ENCODE measurements at regions not wholly inside any gene's neighbourhood (a gene's known extent, or its start where the extent isn't known, plus 50 kb on each side); places are given as distances from the start of the nearest gene placed in this dataset.

GRCh38 chr20:22717466-22717865, 133.1 kb upstream of the FOXA2 start:
- H3K27me3 ChIP-seq (ENCODE audit: low read depth) = no peaks in the 10 kb centered on the region
- H3K4me1 ChIP-seq = peaks cover 16% of the 10 kb centered on the region
- DNase-seq (no peak), ATAC-seq (peak; percentile 92 to 98)
- TF ChIP-seq CTCF (IDR thresholded peaks at IDR 0.05) = no peak
- no peaks in the 10 kb centered on the region for H3K9me3 ChIP-seq
- peak overlapping the region; percentile 66 for H3K27ac ChIP-seq
- H3K36me3 ChIP-seq = no peaks in the 10 kb centered on the region
- intact Hi-C loops (cut with DNase I) = no loop called here
- H3K4me3 ChIP-seq = no peak overlapping the region

- intact Hi-C loops (cut with DNase I) = no loop called here
- Histone ChIP-seq H3K36me3 (no peaks in the 10 kb centered on the region), H3K4me3 (no peak overlapping the region), H3K27ac (peak overlapping the region; percentile 66), H3K4me1 (peaks cover 20% of the 10 kb centered on the region), H3K27me3 (ENCODE audit: low read depth) (no peaks in the 10 kb centered on the region), H3K9me3 (no peaks in the 10 kb centered on the region)
- DNase-seq (no peak), ATAC-seq (no peak)
- TF ChIP-seq CTCF (IDR thresholded peaks at IDR 0.05) = no peak
Observed at GRCh38 chr20:22719167-22719591, 134.8 kb upstream of the FOXA2 start.

GRCh38 chr20:22720206-22720605, 135.8 kb upstream of the FOXA2 start:
- Histone ChIP-seq H3K27me3 (ENCODE audit: low read depth) (no peaks in the 10 kb centered on the region), H3K4me3 (no peak overlapping the region), H3K36me3 (no peaks in the 10 kb centered on the region), H3K4me1 (peaks cover 20% of the 10 kb centered on the region), H3K27ac (no peak overlapping the region), H3K9me3 (no peaks in the 10 kb centered on the region)
- no peak for ATAC-seq
- no peak for DNase-seq
- intact Hi-C loops (cut with DNase I) = no loop called here
- TF ChIP-seq CTCF (IDR thresholded peaks at IDR 0.05) = no peak

GRCh38 chr20:22722811-22723210, 138.4 kb upstream of the FOXA2 start:
- peak; percentile 11 to 41 for ATAC-seq
- DNase-seq = no peak
- H3K27ac ChIP-seq = no peak overlapping the region
- no peaks in the 10 kb centered on the region for H3K36me3 ChIP-seq
- TF ChIP-seq CTCF (IDR thresholded peaks at IDR 0.05) = no peak
- intact Hi-C loops (cut with DNase I) = no loop called here
- no peak overlapping the region for H3K4me3 ChIP-seq
- peaks cover 8% of the 10 kb centered on the region for H3K4me1 ChIP-seq
- H3K9me3 ChIP-seq = no peaks in the 10 kb centered on the region
- H3K27me3 ChIP-seq (ENCODE audit: low read depth) = no peaks in the 10 kb centered on the region

GRCh38 chr20:22723659-22724058, 139.3 kb upstream of the FOXA2 start:
- Histone ChIP-seq H3K4me1 (peaks cover 8% of the 10 kb centered on the region), H3K27ac (no peak overlapping the region), H3K9me3 (no peaks in the 10 kb centered on the region), H3K36me3 (no peaks in the 10 kb centered on the region), H3K27me3 (ENCODE audit: low read depth) (no peaks in the 10 kb centered on the region), H3K4me3 (no peak overlapping the region)
- intact Hi-C loops (cut with DNase I) = no loop called here
- no peak for TF ChIP-seq CTCF (IDR thresholded peaks at IDR 0.05)
- no peak for DNase-seq
- peak; percentile 34 to 65 for ATAC-seq

Measured in lower lobe of right lung (tissue), 2 donors.